GM10266 (cell line): ENCODE measurements at regions not wholly inside any gene's neighbourhood (a gene's known extent, or its start where the extent isn't known, plus 50 kb on each side); places are given as distances from the start of the nearest gene placed in this dataset.
"Not testable (repeated sequence)": the region's sequence is repeated elsewhere in the genome, so short reads cannot be mapped to it uniquely, and the experiment has no call there.

ENCODE experiments used
- DNase-seq: peaks from one replicate; pipeline ENCODE4 v3.0.0; 2012; ENCODE audit errors: extremely low spot score
- CTCF ChIP-seq: IDR thresholded peaks from 2 replicates; pipeline ENCODE4 v1.5.1; 2012; ENCODE audit warnings: mild to moderate bottlenecking, low read depth; ENCODE audit not compliant: control insufficient read depth, insufficient read depth; ENCODE audit errors: missing control alignments

GRCh38 chr7:138204982-138205298, 128.7 kb downstream of the AKR1D1 start:
- no peak for TF ChIP-seq CTCF
- DNase-seq: no peak

GRCh38 chr7:138205614-138206150, 129.4 kb downstream of the AKR1D1 start:
- TF ChIP-seq CTCF: no peak
- DNase-seq: no peak

- no peak for TF ChIP-seq CTCF
- DNase-seq: no peak
Measured at GRCh38 chr7:138207555-138207971, 131.3 kb downstream of the AKR1D1 start.

GRCh38 chr7:138208142-138208570, 131.9 kb downstream of the AKR1D1 start:
- no peak for DNase-seq
- no peak for TF ChIP-seq CTCF

GRCh38 chr7:138208864-138209263, 132.6 kb downstream of the AKR1D1 start:
- no peak for DNase-seq
- no peak for TF ChIP-seq CTCF

GRCh38 chr7:138212314-138212713, 136.1 kb downstream of the AKR1D1 start:
- no peak for TF ChIP-seq CTCF
- no peak for DNase-seq

- DNase-seq: no peak
- no peak for TF ChIP-seq CTCF
Measured at GRCh38 chr7:138214926-138215325, 138.7 kb downstream of the AKR1D1 start.

GRCh38 chr7:138220321-138220720, 144.1 kb downstream of the AKR1D1 start:
- not testable (repeated sequence) for DNase-seq

- not testable (repeated sequence) for DNase-seq
Measured at GRCh38 chr7:138221388-138221787, 145.1 kb downstream of the AKR1D1 start.
